ENCODE measurements at regions not wholly inside any gene's neighbourhood (a gene's known extent, or its start where the extent isn't known, plus 50 kb on each side); places are given as distances from the start of the nearest gene placed in this dataset.
"Not testable (repeated sequence)": the region's sequence is repeated elsewhere in the genome, so short reads cannot be mapped to it uniquely, and the experiment has no call there.

GRCh38 chr3:177382944-177383343, 185.7 kb upstream of the TBL1XR1 start:
- H3K9me3 ChIP-seq: peaks cover 0 to 11% (median 8%) of the 10 kb centered on the region in 8 donors
- TF ChIP-seq POLR2AphosphoS5 (IDR thresholded peaks at IDR 0.05) (no peak), POLR2A (IDR thresholded peaks at IDR 0.05) (no peak)
- TF ChIP-seq, protein P1, sequence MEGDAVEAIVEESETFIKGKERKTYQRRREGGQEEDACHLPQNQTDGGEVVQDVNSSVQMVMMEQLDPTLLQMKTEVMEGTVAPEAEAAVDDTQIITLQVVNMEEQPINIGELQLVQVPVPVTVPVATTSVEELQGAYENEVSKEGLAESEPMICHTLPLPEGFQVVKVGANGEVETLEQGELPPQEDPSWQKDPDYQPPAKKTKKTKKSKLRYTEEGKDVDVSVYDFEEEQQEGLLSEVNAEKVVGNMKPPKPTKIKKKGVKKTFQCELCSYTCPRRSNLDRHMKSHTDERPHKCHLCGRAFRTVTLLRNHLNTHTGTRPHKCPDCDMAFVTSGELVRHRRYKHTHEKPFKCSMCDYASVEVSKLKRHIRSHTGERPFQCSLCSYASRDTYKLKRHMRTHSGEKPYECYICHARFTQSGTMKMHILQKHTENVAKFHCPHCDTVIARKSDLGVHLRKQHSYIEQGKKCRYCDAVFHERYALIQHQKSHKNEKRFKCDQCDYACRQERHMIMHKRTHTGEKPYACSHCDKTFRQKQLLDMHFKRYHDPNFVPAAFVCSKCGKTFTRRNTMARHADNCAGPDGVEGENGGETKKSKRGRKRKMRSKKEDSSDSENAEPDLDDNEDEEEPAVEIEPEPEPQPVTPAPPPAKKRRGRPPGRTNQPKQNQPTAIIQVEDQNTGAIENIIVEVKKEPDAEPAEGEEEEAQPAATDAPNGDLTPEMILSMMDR (IDR thresholded peaks at IDR 0.05 in 8 of 11, conservative IDR thresholded peaks at IDR 0.05 in 3 of 11): no peak
- H3K4me1 ChIP-seq: peaks cover 0 to 12% (median 8%) of the 10 kb centered on the region in 6 donors
- H3K27me3 ChIP-seq (replicated peaks in 1 of 7): no peaks in the 10 kb centered on the region
- no peak overlapping the region for H3K4me3 ChIP-seq
- no peaks in the 10 kb centered on the region for H3K36me3 ChIP-seq
- no peak overlapping the region for H3K27ac ChIP-seq
- 83 to 92% (median 90%) methylated on average over 8 of the region's 8 CpGs for WGBS, 5 donors
- DNase-seq: no peak
- intact Hi-C loops (cut with DNase I; ENCODE audit: low total_unique reads): no loop called here

- Histone ChIP-seq H3K36me3 (no peaks in the 10 kb centered on the region), H3K4me3 (no peak overlapping the region), H3K9me3 (peaks cover 0 to 10% (median 8%) of the 10 kb centered on the region in 8 donors), H3K27ac (no peak overlapping the region), H3K27me3 (replicated peaks in 1 of 7) (no peaks in the 10 kb centered on the region), H3K4me1 (no peaks in the 10 kb centered on the region)
- WGBS, 5 donors: 79 to 85% (median 82%) methylated on average over 2 of the region's 2 CpGs
- no peak for DNase-seq
- TF ChIP-seq, protein P1 (IDR thresholded peaks at IDR 0.05 in 8 of 11, conservative IDR thresholded peaks at IDR 0.05 in 3 of 11): no peak
- TF ChIP-seq POLR2A (IDR thresholded peaks at IDR 0.05) (no peak), POLR2AphosphoS5 (IDR thresholded peaks at IDR 0.05) (no peak)
- intact Hi-C loops (cut with DNase I; ENCODE audit: low total_unique reads): no loop called here
Observed at GRCh38 chr3:177385186-177385585, 187.9 kb upstream of the TBL1XR1 start.

DNA sequence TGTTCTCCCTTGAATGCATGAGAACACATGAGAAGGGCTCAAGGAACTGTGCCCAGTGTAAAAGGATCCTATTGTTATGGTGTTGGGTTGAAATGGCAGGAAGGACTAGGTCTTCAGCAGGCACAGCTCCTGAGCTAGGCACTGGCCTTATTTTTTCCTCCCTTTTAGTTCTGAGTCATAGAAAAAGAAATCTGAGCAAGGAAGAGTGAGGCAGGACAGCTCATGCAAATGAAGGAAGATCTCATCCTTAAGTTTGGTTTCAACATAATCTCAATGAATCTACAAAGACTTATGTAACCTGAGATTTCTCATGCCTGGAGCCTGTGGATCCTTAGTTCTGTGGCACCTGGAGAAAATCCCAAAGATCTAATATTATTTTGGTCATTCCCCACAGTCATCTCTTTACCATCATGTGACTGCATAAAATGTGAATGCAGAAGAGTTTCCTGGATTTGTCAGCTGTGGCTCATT, 188.6 kb upstream of the TBL1XR1 start:
- Histone ChIP-seq H3K27me3 (replicated peaks in 1 of 7) (no peaks in the 10 kb centered on the region), H3K36me3 (no peaks in the 10 kb centered on the region), H3K4me1 (no peaks in the 10 kb centered on the region), H3K4me3 (no peak overlapping the region), H3K27ac (no peak overlapping the region), H3K9me3 (peaks cover 0 to 4% (median 3%) of the 10 kb centered on the region in 8 donors)
- TF ChIP-seq POLR2AphosphoS5 (IDR thresholded peaks at IDR 0.05) (no peak), POLR2A (IDR thresholded peaks at IDR 0.05) (no peak)
- TF ChIP-seq, protein P1 (IDR thresholded peaks at IDR 0.05 in 8 of 11, conservative IDR thresholded peaks at IDR 0.05 in 3 of 11): no peak
- DNase-seq: no peak
- intact Hi-C loops (cut with DNase I; ENCODE audit: low total_unique reads): no loop called here

GRCh38 chr3:177388209-177388608, 190.9 kb upstream of the TBL1XR1 start:
- no peak for TF ChIP-seq POLR2A (IDR thresholded peaks at IDR 0.05)
- TF ChIP-seq, protein P1 (IDR thresholded peaks at IDR 0.05 in 8 of 11, conservative IDR thresholded peaks at IDR 0.05 in 3 of 11): no peak
- TF ChIP-seq POLR2AphosphoS5 (IDR thresholded peaks at IDR 0.05): no peak
- Histone ChIP-seq H3K4me1 (no peaks in the 10 kb centered on the region), H3K27me3 (replicated peaks in 1 of 7) (no peaks in the 10 kb centered on the region), H3K36me3 (no peaks in the 10 kb centered on the region), H3K9me3 (no peaks in the 10 kb centered on the region), H3K4me3 (no peak overlapping the region), H3K27ac (no peak overlapping the region)
- no peak for DNase-seq
- WGBS, 5 donors: 85 to 97% (median 93%) methylated on average over 1 of the region's 1 CpG
- intact Hi-C loops (cut with DNase I; ENCODE audit: low total_unique reads): no loop called here

GRCh38 chr3:177394231-177395024, 197.1 kb upstream of the TBL1XR1 start:
- DNase-seq; intact Hi-C loops (cut with DNase I; ENCODE audit: low total_unique reads); H3K27ac ChIP-seq; H3K9me3 ChIP-seq; H3K27me3 ChIP-seq (replicated peaks in 1 of 7); H3K4me1 ChIP-seq; H3K36me3 ChIP-seq: not testable (repeated sequence)
- peak overlapping the region in 1 of 8 donors; percentile 25 for H3K4me3 ChIP-seq
- WGBS, 5 donors: 77 to 95% (median 84%) methylated on average over 18 to 32 of the region's 33 CpGs

Data from spleen (tissue), 11 donors.